Coronary artery (tissue), 2 donors: ENCODE measurements at regions not wholly inside any gene's neighbourhood (a gene's known extent, or its start where the extent isn't known, plus 50 kb on each side); places are given as distances from the start of the nearest gene placed in this dataset.
"Not testable (repeated sequence)": the region's sequence is repeated elsewhere in the genome, so short reads cannot be mapped to it uniquely, and the experiment has no call there.

Experiments used
- DNase-seq: peaks from one replicate; pipeline ENCODE4 v3.0.0-alpha.2; 2017; ENCODE audit warnings: low spot score
- H3K27ac ChIP-seq, 2 donors: fragments of 200-600 bp; sonication (generic); one replicate each; pipeline ENCODE4 v1.5.1; 2016 to 2019
- H3K4me3 ChIP-seq: fragments of 200-600 bp; sonication (generic); 2 replicates; pipeline ENCODE4 v1.5.1; 2016; ENCODE audit warnings: mild to moderate bottlenecking, moderate library complexity
- CTCF ChIP-seq: fragments of 200-600 bp; sonication (generic); IDR thresholded peaks from one replicate; pipeline ENCODE4 v1.5.1; 2019; ENCODE audit warnings: antibody characterized with exemption

- H3K27ac ChIP-seq: no peak overlapping the region
- TF ChIP-seq CTCF: no peak
- DNase-seq: no peak
Measured at GRCh38 chr21:19198801-19199200, 795.2 kb upstream of the TMPRSS15 start.

DNA sequence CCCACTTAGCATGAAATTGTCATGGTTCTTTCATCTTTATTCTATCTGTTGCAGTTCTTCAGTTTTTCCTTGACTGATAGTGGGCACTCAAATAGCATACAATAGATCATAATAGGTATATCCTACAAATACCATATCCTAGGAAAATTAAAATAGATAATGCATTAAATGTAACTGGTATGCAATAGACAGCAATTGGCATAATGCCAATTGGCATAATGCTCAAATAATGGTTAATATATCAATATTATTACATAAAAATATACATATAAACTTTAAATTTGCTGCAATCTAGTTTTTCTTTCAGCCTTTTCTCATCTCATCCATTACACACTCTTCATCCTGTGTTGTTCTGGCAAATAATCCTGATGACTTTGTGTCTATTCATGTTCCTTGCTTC lies 814.6 kb upstream of the TMPRSS15 start:
- TF ChIP-seq CTCF: no peak
- Histone ChIP-seq H3K4me3 (no peak overlapping the region), H3K27ac (no peak overlapping the region)
- no peak for DNase-seq

More at GRCh38 chr21:19198801-19199200, 795.2 kb upstream of the TMPRSS15 start:
- no peak overlapping the region for H3K4me3 ChIP-seq

DNA sequence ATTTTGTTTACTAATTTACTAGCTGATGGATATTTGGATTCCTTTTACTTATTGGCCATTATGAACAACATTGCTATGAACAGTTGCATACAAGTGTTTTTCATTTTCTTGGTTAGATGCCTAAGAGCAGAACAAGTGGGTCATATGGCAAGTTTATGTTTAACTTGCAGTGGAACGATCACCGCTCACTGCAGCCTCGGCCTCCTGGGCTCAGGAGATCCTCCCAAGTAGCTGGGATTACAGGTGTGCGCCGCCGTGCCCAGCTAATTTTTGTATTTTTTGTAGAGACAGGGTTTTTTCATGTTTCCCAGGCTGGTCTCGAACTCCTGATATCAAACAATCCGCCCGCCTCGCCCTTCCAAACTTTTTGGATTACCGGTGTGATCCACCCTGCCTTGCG lies 820.5 kb upstream of the TMPRSS15 start:
- Histone ChIP-seq H3K27ac (no peak overlapping the region), H3K4me3 (no peak overlapping the region)
- TF ChIP-seq CTCF: no peak
- no peak for DNase-seq

DNA sequence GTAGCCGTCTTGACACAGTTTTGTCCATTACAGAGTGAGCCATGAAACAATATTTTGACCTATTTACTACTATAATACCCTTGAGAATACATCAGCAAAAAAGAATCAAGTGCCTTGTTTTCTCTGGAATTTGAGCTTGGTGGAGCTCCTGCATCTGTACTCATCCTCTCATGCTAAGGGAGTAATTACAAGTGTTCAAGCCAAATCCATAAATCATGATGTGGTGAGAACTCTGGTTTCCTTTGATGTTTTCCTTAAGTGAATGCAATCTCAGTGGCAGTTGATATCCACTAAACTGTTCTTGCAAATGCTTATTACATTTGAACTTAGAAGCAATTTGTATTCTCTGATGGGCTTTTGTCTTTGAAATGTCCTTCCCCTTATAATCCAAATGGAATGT lies 824.6 kb upstream of the TMPRSS15 start:
- no peak for DNase-seq
- no peak for TF ChIP-seq CTCF
- Histone ChIP-seq H3K4me3 (no peak overlapping the region), H3K27ac (no peak overlapping the region)

- not testable (repeated sequence) for DNase-seq, H3K27ac ChIP-seq, H3K4me3 ChIP-seq
Measured at GRCh38 chr21:19233841-19234240, 830.3 kb upstream of the TMPRSS15 start.

- no peak overlapping the region for H3K27ac ChIP-seq
Measured at GRCh38 chr21:19236209-19236608, 832.6 kb upstream of the TMPRSS15 start.

GRCh38 chr21:19237608-19238007 lies 834.0 kb upstream of the TMPRSS15 start:
- DNase-seq: no peak
- no peak overlapping the region for H3K27ac ChIP-seq

More at GRCh38 chr21:19236209-19236608, 832.6 kb upstream of the TMPRSS15 start:
- no peak overlapping the region for H3K4me3 ChIP-seq
- no peak for TF ChIP-seq CTCF
- DNase-seq: no peak

More at GRCh38 chr21:19237608-19238007, 834.0 kb upstream of the TMPRSS15 start:
- H3K4me3 ChIP-seq: no peak overlapping the region
- TF ChIP-seq CTCF: no peak
